Keratinocyte (primary cell): ENCODE measurements at regions not wholly inside any gene's neighbourhood (a gene's known extent, or its start where the extent isn't known, plus 50 kb on each side); places are given as distances from the start of the nearest gene placed in this dataset.

Experiments
- DNase-seq: peaks from one replicate; pipeline ENCODE4 v3.0.0-alpha.2; 2011; ENCODE audit warnings: low read depth, missing footprints, low spot score
- FAIRE-seq: peaks from 2 replicates; lab custom pipeline; 2011; peaks lifted over from hg19 to GRCh38; lab: Jason Lieb, UNC
- H2AFZ ChIP-seq: 2 replicates; pipeline ENCODE4 v1.6.0; 2012; ENCODE audit warnings: low read length, control low read depth, inconsistent platforms; ENCODE audit not compliant: control insufficient read depth
- H3K27ac ChIP-seq: 2 replicates; pipeline ENCODE4 v1.5.1; 2011; ENCODE audit warnings: low read length; ENCODE audit not compliant: control insufficient read depth, insufficient read depth
- H3K27me3 ChIP-seq: 3 replicates; pipeline ENCODE4 v1.6.0; 2011; ENCODE audit warnings: low read length; ENCODE audit not compliant: control insufficient read depth, insufficient read depth; ENCODE audit errors: extremely low read depth
- H3K36me3 ChIP-seq, 2 experiments: 2 replicates in 1 of 2; 3 replicates in 1 of 2; pipeline ENCODE4 v1.5.1; 2011; ENCODE audit warnings: low read length in 2 of 2, mild to moderate bottlenecking in 1 of 2; ENCODE audit not compliant: control insufficient read depth in 2 of 2, insufficient read depth in 2 of 2; ENCODE audit errors: extremely low read depth in 1 of 2
- H3K4me1 ChIP-seq: 3 replicates; pipeline ENCODE4 v1.5.1; 2011; ENCODE audit warnings: low read length; ENCODE audit not compliant: control insufficient read depth, insufficient read depth; ENCODE audit errors: extremely low read depth
- H3K4me2 ChIP-seq: 3 replicates; pipeline ENCODE4 v1.6.0; 2011; ENCODE audit warnings: low read depth, low read length; ENCODE audit not compliant: control insufficient read depth, insufficient read depth; ENCODE audit errors: extremely low read depth
- H3K4me3 ChIP-seq, 3 experiments: fragments of 200-600 bp in 1 of 3; sonication (generic) in 1 of 3; 2 replicates in 2 of 3; 3 replicates in 1 of 3; pipeline ENCODE4 v1.5.1; 2011 to 2016; ENCODE audit warnings: low read length in 3 of 3, mild to moderate bottlenecking in 3 of 3, control low read depth in 2 of 3, inconsistent platforms in 1 of 3, low read depth in 1 of 3, mixed read lengths in 1 of 3, mixed run types in 1 of 3, moderate library complexity in 1 of 3; ENCODE audit not compliant: control insufficient read depth in 2 of 3, insufficient read depth in 2 of 3; ENCODE audit errors: extremely low read depth in 1 of 3
- H3K79me2 ChIP-seq: 2 replicates; pipeline ENCODE4 v1.6.0; 2012; ENCODE audit warnings: low read length; ENCODE audit not compliant: control insufficient read depth, insufficient read depth
- H3K9ac ChIP-seq: 3 replicates; pipeline ENCODE4 v1.6.0; 2011; ENCODE audit warnings: low read length; ENCODE audit not compliant: control insufficient read depth, insufficient read depth; ENCODE audit errors: extremely low read depth
- H3K9me1 ChIP-seq: 3 replicates; pipeline ENCODE4 v1.6.0; 2011; ENCODE audit warnings: low read length; ENCODE audit not compliant: control insufficient read depth, insufficient read depth; ENCODE audit errors: extremely low read depth
- H3K9me3 ChIP-seq: 2 replicates; pipeline ENCODE4 v1.5.1; 2012; ENCODE audit warnings: low read depth, low read length; ENCODE audit not compliant: control insufficient read depth
- H4K20me1 ChIP-seq: 3 replicates; pipeline ENCODE4 v1.6.0; 2011; ENCODE audit warnings: low read length; ENCODE audit not compliant: control insufficient read depth, insufficient read depth; ENCODE audit errors: extremely low read depth
- EZH2 ChIP-seq: IDR thresholded peaks from one replicate; pipeline ENCODE4 v1.6.1; 2012; ENCODE audit warnings: inconsistent platforms, mild to moderate bottlenecking, low read length, moderate library complexity
- dilution Hi-C: fragments of 300-500 bp; cut with MboI; formaldehyde crosslinking; loops from one replicate; pipeline ENCODE4 v1.7.0; 2020; ENCODE audit warnings: low sequenced_read_pairs; ENCODE audit not compliant: extremely low pct_ligation_motif_present
- TF ChIP-seq, protein P1 (sequence below), 3 experiments: IDR thresholded peaks in 1 of 3; conservative IDR thresholded peaks in 1 of 3; optimal IDR thresholded peaks in 1 of 3; 2 replicates in 2 of 3; 3 replicates in 1 of 3; pipeline versions ENCODE3 to v1.5.1; 2011; ENCODE audit warnings: low read length in 3 of 3, mild to moderate bottlenecking in 3 of 3, moderate library complexity in 2 of 3, control low read depth in 1 of 3, inconsistent platforms in 1 of 3; ENCODE audit not compliant: insufficient read depth in 2 of 3; ENCODE audit errors: extremely low read depth in 1 of 3

DNA sequence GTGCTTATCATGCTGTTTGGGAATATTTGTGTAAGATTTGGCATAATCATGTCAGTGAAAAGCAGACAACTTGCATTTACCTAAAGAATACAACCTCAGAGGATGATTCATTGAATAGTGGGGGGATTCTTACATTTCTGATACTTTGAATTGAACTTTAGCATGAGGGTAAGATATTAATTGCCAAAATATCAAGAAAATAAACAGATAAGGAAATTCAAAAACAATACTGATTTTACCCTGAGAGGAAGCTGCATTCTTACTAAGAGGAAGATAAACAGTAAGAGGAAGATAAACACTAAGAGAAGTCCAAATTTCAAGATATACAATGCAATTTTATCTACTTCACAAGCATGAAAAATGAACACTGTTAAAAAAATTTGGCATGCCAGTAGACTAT, 2564.3 kb upstream of the PCDH20 start:
- H3K36me3 ChIP-seq = no peaks in the 10 kb centered on the region
- no peak for TF ChIP-seq EZH2
- TF ChIP-seq, protein P1, sequence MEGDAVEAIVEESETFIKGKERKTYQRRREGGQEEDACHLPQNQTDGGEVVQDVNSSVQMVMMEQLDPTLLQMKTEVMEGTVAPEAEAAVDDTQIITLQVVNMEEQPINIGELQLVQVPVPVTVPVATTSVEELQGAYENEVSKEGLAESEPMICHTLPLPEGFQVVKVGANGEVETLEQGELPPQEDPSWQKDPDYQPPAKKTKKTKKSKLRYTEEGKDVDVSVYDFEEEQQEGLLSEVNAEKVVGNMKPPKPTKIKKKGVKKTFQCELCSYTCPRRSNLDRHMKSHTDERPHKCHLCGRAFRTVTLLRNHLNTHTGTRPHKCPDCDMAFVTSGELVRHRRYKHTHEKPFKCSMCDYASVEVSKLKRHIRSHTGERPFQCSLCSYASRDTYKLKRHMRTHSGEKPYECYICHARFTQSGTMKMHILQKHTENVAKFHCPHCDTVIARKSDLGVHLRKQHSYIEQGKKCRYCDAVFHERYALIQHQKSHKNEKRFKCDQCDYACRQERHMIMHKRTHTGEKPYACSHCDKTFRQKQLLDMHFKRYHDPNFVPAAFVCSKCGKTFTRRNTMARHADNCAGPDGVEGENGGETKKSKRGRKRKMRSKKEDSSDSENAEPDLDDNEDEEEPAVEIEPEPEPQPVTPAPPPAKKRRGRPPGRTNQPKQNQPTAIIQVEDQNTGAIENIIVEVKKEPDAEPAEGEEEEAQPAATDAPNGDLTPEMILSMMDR (optimal IDR thresholded peaks at IDR 0.05 in 1 of 3, IDR thresholded peaks at IDR 0.05 in 1 of 3, conservative IDR thresholded peaks at IDR 0.05 in 1 of 3; ENCODE audit: extremely low read depth in 1 of 3, insufficient read depth in 2 of 3, low read length in 3 of 3) = no peak
- FAIRE-seq (no peak), DNase-seq (no peak)
- no peak overlapping the region for H3K4me2 ChIP-seq
- no peaks in the 10 kb centered on the region for H4K20me1 ChIP-seq
- no peak overlapping the region for H3K9ac ChIP-seq
- no peaks in the 10 kb centered on the region for H3K4me1 ChIP-seq
- no peaks in the 10 kb centered on the region for H3K79me2 ChIP-seq
- H3K4me3 ChIP-seq = no peak overlapping the region
- no peak overlapping the region for H2AFZ ChIP-seq
- H3K9me3 ChIP-seq = no peaks in the 10 kb centered on the region
- no peaks in the 10 kb centered on the region for H3K27me3 ChIP-seq
- dilution Hi-C loops = no loop called here
- no peaks in the 10 kb centered on the region for H3K9me1 ChIP-seq
- H3K27ac ChIP-seq = no peak overlapping the region

DNA sequence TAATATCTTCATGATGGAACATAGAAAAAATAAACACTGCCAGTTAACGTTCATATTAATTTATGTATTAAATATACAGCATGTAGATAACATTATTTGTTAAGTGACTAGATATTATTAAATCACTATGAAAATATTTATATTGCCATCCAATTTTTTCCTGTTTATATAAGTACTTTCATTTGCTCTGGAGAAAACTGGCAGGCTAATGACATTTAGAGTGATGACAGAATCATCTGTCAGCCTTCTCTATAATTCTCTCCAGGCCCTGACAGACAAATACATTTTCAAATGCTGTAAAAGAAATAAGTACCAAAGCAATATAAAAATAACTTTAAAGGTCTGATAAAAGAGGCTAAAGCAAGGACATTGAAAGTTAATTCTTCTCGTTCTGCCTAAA, 2556.7 kb upstream of the PCDH20 start:
- H3K4me3 ChIP-seq = no peak overlapping the region
- H3K4me1 ChIP-seq = no peaks in the 10 kb centered on the region
- no peaks in the 10 kb centered on the region for H4K20me1 ChIP-seq
- FAIRE-seq (no peak), DNase-seq (no peak)
- no peak overlapping the region for H3K9ac ChIP-seq
- dilution Hi-C loops = no loop called here
- H2AFZ ChIP-seq = no peak overlapping the region
- no peak overlapping the region for H3K27ac ChIP-seq
- H3K4me2 ChIP-seq = no peak overlapping the region
- H3K9me3 ChIP-seq = no peaks in the 10 kb centered on the region
- H3K9me1 ChIP-seq = no peaks in the 10 kb centered on the region
- no peaks in the 10 kb centered on the region for H3K79me2 ChIP-seq
- H3K36me3 ChIP-seq = no peaks in the 10 kb centered on the region
- no peaks in the 10 kb centered on the region for H3K27me3 ChIP-seq
- TF ChIP-seq EZH2 = no peak
- TF ChIP-seq, protein P1 (optimal IDR thresholded peaks at IDR 0.05 in 1 of 3, IDR thresholded peaks at IDR 0.05 in 1 of 3, conservative IDR thresholded peaks at IDR 0.05 in 1 of 3; ENCODE audit: extremely low read depth in 1 of 3, insufficient read depth in 2 of 3, low read length in 3 of 3) = no peak
